ENCODE measurements at regions not wholly inside any gene's neighbourhood (a gene's known extent, or its start where the extent isn't known, plus 50 kb on each side); places are given as distances from the start of the nearest gene placed in this dataset.

DNA sequence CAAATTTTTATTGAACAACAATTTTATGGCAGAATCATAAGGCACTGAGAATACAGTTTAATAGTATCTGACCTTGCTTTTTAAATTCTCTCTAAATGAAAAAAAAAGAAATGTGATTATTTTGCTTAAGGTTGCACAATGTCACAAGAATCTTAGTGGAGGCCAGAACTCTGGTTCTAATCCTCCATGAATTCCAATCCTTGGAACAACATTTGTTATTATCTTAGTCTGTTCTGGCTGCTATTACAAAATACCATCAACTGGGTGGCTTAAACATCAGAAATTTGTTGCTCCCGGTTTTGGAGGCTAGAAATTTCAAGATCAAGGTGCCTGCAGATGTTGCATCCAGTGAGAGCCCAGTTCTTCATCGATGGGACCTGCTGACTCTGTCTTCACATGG lies 158.2 kb upstream of the POM121L12 start:
- no peak for DNase-seq

GRCh38 chr7:52876402-52876801 lies 159.0 kb upstream of the POM121L12 start:
- DNase-seq: no peak

DNA sequence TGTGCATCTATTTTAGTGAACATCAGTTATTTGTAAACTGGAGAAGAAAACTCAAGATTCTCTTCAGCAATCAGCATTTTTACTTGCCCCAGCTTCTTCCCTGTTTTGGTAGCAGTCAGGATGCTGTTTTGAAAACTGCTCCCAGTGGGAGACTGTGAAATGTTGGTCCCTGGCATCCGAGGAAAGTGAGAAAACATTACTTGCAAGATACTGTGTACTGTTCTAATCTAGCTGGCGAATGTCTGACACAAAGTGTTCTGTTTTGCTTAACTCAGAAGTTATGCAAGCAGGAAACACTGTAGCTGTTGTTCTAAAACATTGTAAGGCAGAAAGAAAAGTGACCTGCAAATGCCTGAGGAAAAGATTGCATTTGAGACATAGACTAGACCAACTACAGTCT lies 171.8 kb upstream of the POM121L12 start:
- DNase-seq: no peak

DNA sequence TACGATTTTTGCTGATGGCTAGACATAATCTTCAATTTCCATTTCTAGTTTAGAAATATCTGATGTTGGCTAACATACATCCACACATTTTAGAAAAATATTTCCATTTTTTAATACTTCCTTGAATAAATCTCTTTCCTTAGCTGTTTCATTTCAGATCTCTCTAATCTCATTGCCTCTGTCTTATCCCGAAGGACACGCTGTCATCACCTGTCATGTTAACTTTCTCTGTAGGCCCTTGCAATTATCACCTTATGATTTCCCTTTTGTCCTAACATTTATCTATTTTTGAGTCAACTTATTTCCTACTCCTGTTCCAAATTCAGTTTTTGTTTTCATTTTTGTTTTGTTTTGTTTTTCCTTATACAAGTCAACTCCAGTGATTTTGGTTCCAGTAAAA lies 173.1 kb upstream of the POM121L12 start:
- DNase-seq: no peak

DNA sequence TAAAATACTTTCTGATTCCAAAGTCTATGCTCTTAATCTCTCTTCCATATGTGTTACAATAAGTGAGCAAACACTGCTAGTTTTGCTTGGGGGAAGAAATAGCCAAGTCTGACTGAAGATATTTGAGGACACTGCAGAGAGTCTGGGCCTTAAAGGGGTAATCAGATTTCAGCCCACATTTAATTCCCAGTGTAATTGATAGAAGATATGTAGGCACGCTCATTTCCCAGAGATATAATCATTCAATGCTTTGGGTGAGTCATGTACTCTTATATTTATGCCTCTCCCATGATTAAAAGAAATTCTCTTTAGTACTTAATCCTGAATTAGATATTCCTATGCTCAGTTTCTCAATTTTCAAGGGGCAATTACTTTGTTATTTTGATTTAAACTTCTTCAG lies 178.1 kb upstream of the POM121L12 start:
- DNase-seq: peak; percentile 12

GRCh38 chr7:52854681-52855080 lies 180.8 kb upstream of the POM121L12 start:
- DNase-seq: no peak

GRCh38 chr7:52851547-52851946 lies 183.9 kb upstream of the POM121L12 start:
- no peak for DNase-seq

DNA sequence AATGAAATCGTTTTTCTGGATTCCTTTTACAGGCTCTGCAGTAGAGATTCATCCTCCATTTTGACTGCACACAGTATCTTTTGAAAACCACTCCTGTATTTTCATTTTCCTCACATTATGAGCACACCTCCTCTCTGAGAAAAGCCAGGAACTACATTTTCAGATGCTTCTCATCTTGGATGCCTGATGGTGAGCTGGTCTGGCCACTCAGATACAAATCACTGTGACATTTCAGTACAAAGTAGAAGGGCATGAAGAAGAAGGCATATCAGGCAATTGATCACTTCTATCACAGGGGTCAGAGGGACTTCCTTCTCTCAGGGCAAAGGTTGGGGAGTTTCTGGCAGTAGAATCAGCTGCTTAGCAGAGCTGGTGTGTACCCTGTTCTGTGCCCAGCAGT lies 192.0 kb upstream of the POM121L12 start:
- DNase-seq: no peak

GRCh38 chr7:52842202-52842900 lies 193.1 kb upstream of the POM121L12 start:
- DNase-seq: no peak

GRCh38 chr7:52838981-52839411 lies 196.4 kb upstream of the POM121L12 start:
- DNase-seq: peak; percentile 46

DNA sequence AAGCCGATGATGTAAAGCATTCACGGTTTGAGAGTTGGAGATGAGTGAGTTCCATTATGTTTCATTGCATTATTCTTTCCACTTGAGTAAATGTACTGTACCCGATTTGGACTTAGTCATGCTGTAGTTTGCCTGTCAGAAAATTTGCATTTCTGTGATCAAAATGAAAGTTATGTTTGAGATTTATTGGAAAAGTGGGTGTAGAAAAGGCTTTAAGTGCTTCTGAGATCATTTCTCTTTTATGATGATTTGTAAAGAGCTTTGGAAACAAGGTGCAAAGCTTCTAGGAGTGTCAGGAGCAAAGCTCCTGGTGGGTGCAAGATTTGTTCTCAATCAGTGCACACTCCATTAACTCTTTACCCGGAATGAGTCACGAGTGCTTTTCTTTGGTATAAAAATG lies 204.1 kb upstream of the POM121L12 start:
- DNase-seq: peak; percentile 6

GRCh38 chr7:52830801-52831200 lies 204.6 kb upstream of the POM121L12 start:
- no peak for DNase-seq

DNA sequence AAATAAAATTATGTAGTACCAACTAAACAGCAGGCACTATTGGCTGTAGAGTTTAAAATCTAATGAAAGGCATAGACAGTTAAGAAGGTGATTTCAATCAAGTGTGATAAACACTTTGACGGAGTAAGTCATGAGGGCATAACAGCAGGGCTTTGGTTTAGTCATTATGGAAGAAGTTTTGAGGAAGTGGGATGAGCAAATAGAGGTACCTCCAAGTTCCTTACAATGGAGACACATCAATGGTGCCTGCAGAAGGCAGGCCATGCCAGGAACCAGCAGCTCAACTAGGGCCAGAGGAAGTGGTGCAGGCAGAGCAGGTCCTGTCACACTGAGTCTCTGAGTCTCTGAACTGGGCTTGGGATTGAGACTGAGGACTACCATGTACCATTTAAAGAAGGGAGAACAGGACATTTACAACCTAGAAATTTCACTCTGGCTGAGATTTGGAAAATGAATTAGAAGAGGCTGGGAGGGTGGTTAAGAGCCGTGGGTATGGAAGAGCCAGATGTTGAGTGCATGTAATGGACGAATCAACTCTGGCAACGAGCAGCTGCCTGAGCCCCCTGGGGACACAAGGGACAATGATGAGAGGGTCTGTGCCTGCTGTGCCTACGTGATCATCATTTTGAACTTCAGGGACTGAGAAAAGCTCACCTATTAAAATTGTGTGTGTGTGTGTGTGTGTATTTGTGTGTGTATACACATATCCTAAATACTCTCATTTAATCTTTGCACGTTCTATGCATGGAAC lies 208.7 kb upstream of the POM121L12 start:
- no peak for DNase-seq

GRCh38 chr7:52825611-52826010 lies 209.8 kb upstream of the POM121L12 start:
- no peak for DNase-seq

DNA sequence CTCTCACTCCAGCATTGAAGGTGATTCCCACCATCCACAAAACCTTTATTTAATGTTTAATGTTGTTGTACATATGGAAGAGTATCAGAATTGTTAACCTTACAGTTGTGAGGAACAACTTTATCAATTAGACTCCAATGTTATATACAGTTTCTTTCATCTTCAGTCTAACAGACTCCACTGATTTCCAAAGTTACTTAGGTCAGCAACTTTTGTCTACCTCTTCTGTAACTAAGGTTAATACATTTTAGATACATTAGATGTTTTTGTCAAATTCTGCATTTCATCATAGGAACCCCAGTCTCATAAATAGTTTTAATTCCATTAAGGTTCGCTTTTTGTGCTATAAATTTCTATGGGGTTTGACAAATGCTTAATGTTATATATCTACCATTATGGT lies 223.9 kb upstream of the POM121L12 start:
- DNase-seq: no peak

DNA sequence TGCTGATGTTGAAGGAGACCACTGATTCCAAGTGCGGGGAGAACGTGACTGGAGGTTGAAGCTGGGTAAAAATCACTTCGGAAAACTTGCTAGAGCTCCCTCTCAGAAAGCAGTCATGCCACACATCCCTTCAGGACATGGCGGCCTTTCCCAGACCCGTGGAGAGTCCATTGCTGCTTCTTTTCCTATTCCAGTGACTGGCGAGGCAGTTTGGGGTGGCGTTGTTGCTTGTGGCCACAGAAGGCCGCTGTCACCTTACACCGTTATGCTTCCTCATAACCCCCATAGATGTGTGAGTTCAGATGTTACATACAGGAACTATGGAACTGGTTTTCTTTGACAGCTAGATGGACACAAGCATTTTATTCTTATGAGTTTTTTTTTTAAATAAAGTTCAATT lies 235.6 kb upstream of the POM121L12 start:
- no peak for DNase-seq

DNA sequence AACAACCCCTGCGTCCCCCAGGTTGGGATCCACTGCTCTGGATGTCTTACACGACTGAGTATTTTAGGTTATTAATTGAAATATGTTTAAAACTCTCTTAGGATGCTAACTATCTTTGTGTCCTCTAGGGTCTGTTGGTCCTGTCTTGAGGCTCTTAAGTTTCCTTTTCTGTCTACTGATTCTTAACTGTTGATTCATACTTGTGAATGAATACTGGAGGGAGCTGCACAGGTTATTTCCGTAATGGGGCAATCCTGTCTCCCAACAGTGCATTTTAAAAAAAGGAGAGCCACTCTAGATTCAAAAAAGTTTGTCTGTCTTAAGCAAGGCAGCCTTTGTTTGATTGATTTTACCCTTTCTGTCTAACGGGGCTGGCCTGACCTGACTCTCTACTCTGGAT lies 237.6 kb upstream of the POM121L12 start:
- no peak for DNase-seq

DNA sequence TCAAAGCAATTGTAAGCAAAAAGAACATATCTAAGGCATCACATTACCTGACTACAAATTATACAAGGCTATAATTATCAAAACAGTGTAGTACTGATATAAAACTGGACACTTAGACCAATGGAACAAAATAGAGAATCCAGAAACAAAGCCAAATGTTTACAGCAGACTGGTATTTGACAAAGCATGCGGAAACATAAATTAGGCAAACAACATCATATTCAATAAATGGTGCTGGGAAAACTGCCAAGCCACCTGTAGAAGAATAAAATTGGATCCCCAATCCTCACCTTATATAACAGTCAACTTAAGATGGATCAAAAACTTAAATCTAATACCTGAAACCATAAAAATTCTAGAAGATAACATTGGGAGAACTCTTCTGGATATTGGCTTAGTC lies 240.8 kb upstream of the POM121L12 start:
- DNase-seq: no peak

GRCh38 chr7:52791176-52791700 lies 244.2 kb upstream of the POM121L12 start:
- DNase-seq: no peak

GRCh38 chr7:52786174-52786573 lies 249.3 kb upstream of the POM121L12 start:
- DNase-seq: no peak

DNA sequence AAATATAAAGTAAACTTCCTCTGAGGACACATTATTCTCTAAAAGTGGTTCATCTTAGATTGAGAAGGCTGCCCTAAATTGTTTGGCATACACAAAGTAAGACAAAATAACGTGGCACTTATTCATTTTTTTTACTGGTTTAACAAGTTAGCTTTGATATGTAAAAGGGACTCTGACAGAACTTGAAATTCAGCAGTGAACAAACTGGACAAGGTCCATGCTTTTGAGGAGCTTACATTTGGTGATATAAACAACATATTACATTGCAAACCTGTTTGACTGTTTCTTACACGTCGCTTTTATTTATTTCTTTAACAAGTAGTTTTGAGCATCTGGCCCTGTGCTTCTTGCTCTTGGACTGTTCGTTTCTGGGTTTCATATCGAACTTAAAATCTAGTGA lies 253.1 kb upstream of the POM121L12 start:
- DNase-seq: no peak

GRCh38 chr7:52781250-52781649 lies 254.2 kb upstream of the POM121L12 start:
- DNase-seq: no peak

GRCh38 chr7:52779004-52779403 lies 256.4 kb upstream of the POM121L12 start:
- no peak for DNase-seq

All from hindlimb muscle (tissue), 1 donor.